ENCODE measurements at regions not wholly inside any gene's neighbourhood (a gene's known extent, or its start where the extent isn't known, plus 50 kb on each side); places are given as distances from the start of the nearest gene placed in this dataset.

- TF ChIP-seq, protein P1, sequence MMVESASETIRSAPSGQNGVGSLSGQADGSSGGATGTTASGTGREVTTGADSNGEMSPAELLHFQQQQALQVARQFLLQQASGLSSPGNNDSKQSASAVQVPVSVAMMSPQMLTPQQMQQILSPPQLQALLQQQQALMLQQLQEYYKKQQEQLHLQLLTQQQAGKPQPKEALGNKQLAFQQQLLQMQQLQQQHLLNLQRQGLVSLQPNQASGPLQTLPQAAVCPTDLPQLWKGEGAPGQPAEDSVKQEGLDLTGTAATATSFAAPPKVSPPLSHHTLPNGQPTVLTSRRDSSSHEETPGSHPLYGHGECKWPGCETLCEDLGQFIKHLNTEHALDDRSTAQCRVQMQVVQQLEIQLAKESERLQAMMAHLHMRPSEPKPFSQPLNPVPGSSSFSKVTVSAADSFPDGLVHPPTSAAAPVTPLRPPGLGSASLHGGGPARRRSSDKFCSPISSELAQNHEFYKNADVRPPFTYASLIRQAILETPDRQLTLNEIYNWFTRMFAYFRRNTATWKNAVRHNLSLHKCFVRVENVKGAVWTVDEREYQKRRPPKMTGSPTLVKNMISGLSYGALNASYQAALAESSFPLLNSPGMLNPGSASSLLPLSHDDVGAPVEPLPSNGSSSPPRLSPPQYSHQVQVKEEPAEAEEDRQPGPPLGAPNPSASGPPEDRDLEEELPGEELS (CRISPR knock-in tag; IDR thresholded peaks at IDR 0.05): no peak
- no peak for TF ChIP-seq CREB1 (CRISPR knock-in tag; IDR thresholded peaks at IDR 0.05)
Measured at GRCh38 chr1:93774707-93775106, 93.1 kb upstream of the BCAR3 start (continued).

DNA sequence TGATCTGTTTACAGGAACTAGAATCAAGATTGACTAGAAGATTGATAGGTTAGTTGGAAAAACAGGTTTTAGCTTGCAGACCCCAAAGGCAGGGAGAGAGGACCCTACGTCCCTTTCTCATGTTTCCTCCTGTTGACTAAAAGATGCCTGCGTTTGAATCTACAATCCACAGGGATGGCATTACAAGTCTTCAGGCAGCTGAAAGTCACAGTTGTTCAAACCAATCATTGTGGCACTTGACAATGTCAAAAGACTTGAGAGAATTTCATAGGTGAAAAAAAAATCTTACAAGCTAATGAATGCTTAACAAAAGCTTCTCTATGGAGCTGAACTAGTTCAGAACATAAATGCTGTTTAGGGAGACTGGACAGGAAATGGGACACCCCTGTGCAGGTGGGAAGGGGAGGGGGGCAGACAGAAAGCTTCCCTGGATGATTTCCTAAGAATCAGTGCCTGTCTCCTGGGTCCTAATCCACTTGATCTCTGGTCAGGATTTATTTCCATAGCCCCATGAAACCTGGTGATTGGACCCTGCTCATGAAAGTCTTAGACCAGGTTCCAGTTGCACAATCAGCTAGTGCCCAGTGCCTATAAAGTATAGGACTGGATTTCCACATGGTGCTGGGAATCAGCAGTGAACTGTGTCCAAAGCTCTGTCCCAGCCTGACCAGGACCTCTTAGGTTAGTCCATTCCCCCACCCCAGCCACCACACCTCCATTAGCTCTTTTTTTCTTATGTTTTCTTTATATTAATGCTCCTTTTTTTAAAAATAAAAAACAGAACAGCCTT, 91.6 kb upstream of the BCAR3 start:
- ATAC-seq (no peak), DNase-seq (ENCODE audit: low spot score) (no peak)
- ChIA-PET CTCF (interaction anchor here (2.1 kb wide), 1 partner anchor 71 kb away, joined by 7 read pairs; no protein-coding TSS in a partner anchor), POLR2A (interaction anchor here (1.1 kb wide), 1 partner anchor 73 kb away, joined by 3 read pairs; no protein-coding TSS in a partner anchor)
- Mint-ChIP-seq H3K36me3 (no peaks in the 10 kb centered on the region), H3K4me3 (no peak overlapping the region), H3K9me3 (no peaks in the 10 kb centered on the region), H3K27ac (no peak overlapping the region), H3K27me3 (ENCODE audit: low read depth) (no peaks in the 10 kb centered on the region), H3K4me1 (peaks cover 23% of the 10 kb centered on the region)
- TF ChIP-seq ZNF121 (CRISPR knock-in tag; IDR thresholded peaks at IDR 0.05) (no peak), KAT7 (CRISPR knock-in tag; IDR thresholded peaks at IDR 0.05; ENCODE audit: borderline replicate concordance) (no peak), EMX1 (CRISPR knock-in tag; IDR thresholded peaks at IDR 0.05) (no peak), AR (CRISPR knock-in tag; IDR thresholded peaks at IDR 0.05) (no peak), ESRRA (CRISPR knock-in tag; IDR thresholded peaks at IDR 0.05; ENCODE audit: borderline replicate concordance) (no peak), ATF1 (CRISPR knock-in tag; IDR thresholded peaks at IDR 0.05) (no peak), USF2 (CRISPR knock-in tag; IDR thresholded peaks at IDR 0.05) (no peak), HMGA2 (CRISPR knock-in tag; IDR thresholded peaks at IDR 0.05) (no peak)
- TF ChIP-seq, protein P1 (CRISPR knock-in tag; IDR thresholded peaks at IDR 0.05): no peak

GRCh38 chr1:93771843-93772242, 90.2 kb upstream of the BCAR3 start:
- POLR2A ChIA-PET: no interaction called here
- ATAC-seq: no peak
- H3K27me3 Mint-ChIP-seq (ENCODE audit: low read depth): no peaks in the 10 kb centered on the region
- no peak overlapping the region for H3K4me3 Mint-ChIP-seq
- DNase-seq (ENCODE audit: low spot score): no peak
- no peak overlapping the region for H3K27ac Mint-ChIP-seq
- TF ChIP-seq SP1 (CRISPR knock-in tag; conservative IDR thresholded peaks at IDR 0.05) (no peak), ZNF138 (CRISPR knock-in tag; conservative IDR thresholded peaks at IDR 0.05) (no peak), PRRX2 (CRISPR knock-in tag; IDR thresholded peaks at IDR 0.05) (no peak), ZNF121 (CRISPR knock-in tag; IDR thresholded peaks at IDR 0.05) (no peak), STAT6 (CRISPR knock-in tag; conservative IDR thresholded peaks at IDR 0.05; ENCODE audit: low read depth) (no peak), FOXJ3 (CRISPR knock-in tag; IDR thresholded peaks at IDR 0.05; ENCODE audit: borderline replicate concordance) (no peak)
- H3K36me3 Mint-ChIP-seq: no peaks in the 10 kb centered on the region
- CTCF ChIA-PET: interaction anchor here (2.1 kb wide), 1 partner anchor 72 kb away, joined by 7 read pairs; no protein-coding TSS in a partner anchor
- no peaks in the 10 kb centered on the region for H3K9me3 Mint-ChIP-seq
- H3K4me1 Mint-ChIP-seq: peaks cover 30% of the 10 kb centered on the region

Measured in WTC11 (cell line).